ENCODE measurements at regions not wholly inside any gene's neighbourhood (a gene's known extent, or its start where the extent isn't known, plus 50 kb on each side); places are given as distances from the start of the nearest gene placed in this dataset.
"Not testable (repeated sequence)": the region's sequence is repeated elsewhere in the genome, so short reads cannot be mapped to it uniquely, and the experiment has no call there.

DNA sequence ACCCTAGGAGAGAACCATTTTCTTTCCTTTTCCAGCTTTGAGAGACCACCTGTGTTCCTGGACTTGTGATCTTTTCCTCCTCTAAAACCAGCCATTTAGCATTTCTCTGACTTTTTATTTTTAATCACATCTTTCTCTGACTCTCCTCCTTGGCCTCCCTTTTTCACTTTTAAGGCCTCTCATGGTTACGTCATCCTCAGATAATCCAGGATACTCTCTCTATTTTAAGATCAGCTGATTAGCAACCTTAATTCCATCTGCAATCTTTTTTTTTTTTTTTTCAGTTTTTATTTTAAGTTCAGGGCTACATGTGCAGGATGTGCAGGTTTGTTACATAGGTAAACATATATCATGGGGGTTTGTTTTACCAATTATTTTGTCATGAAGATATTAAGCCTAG lies 54.0 kb downstream of the RFPL4B start:
- intact Hi-C loops (cut with micrococcal nuclease): no loop called here

DNA sequence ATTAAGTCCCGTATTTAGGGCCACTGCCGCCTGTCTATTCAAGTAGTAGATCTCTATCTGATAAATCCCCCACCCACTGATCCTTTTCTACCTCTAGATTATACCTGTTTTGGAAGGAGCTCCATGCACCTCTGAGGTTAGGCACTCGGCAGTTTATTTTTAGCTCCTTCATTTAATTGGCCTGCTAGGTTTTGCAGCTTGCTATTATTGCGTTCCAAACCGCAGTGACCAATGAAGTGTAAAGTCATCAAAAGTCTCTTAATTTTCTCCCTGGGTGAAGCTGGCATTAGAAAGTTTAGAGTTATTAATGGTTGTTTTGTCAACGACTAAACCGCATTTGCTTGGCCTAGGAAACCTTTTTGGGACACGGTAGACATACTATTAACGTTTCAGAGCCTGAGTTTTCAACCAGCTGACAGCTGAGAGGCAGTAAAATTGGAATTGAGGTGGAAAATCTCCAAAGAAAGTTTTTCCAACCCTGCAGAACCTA lies 60.0 kb downstream of the RFPL4B start:
- intact Hi-C loops (cut with micrococcal nuclease): no loop called here

DNA sequence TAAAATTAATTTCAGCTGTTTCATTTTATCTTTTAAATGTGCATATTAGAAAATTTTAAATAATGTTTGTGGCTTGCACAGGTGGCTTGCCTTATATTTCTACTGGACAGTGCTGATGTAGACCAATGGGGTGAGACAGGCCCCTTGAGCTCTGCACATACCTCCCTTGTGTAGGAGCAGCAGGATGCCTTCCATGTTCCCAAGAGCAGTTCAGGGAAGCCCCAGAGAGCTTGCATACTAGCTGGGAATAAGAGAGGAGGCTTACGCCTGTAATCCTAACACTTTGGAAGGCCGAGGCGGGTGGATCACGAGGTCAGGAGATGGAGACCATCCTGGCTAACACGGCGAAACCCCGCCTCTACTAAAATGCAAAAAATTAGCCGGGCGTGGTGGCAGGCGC lies 61.4 kb downstream of the RFPL4B start:
- intact Hi-C loops (cut with micrococcal nuclease): no loop called here

- intact Hi-C loops (cut with micrococcal nuclease): no loop called here
Observed at GRCh38 chr6:112409311-112409710, 62.2 kb downstream of the RFPL4B start.

DNA sequence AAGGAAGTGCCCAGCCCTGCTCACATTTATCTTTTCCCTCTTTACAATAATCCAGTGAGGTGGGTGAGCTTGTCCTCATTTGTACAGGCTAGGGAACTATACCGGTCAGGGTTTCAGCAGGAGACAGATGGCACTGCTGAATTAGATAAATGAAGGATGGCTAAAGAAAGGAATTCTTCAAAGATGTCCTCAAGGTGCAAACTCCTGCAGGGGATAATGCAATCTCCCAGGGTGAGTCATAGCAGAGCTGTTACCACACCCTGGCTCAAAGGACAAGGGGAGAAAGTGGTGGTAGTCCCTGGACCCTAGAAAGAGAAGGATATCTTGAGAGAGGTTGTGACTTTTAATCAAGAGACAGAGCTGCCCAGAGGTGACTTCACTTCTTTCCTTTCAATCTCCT lies 66.7 kb downstream of the RFPL4B start:
- intact Hi-C loops (cut with micrococcal nuclease): no loop called here

- intact Hi-C loops (cut with micrococcal nuclease): no loop called here
Observed at GRCh38 chr6:112415366-112415765, 68.2 kb downstream of the RFPL4B start.

DNA sequence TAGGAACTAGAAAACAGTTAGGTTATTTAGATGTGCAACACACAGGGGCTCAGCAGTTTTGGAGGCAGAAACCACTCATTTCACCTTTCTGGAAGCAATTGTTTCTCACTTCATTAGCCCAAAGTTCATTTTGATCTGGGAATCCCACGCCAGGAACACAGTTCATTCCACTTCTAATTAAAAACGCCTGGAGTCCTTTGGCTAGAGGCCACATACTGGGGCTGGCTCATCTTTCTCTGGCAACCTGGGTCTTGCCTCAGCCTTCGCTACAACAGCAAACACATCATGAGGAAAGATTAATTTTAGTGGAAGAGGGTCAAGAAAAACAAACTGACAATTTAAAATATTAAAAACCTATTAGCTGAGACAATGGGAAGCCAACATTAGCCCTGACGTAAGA lies 69.7 kb downstream of the RFPL4B start:
- intact Hi-C loops (cut with micrococcal nuclease): no loop called here

DNA sequence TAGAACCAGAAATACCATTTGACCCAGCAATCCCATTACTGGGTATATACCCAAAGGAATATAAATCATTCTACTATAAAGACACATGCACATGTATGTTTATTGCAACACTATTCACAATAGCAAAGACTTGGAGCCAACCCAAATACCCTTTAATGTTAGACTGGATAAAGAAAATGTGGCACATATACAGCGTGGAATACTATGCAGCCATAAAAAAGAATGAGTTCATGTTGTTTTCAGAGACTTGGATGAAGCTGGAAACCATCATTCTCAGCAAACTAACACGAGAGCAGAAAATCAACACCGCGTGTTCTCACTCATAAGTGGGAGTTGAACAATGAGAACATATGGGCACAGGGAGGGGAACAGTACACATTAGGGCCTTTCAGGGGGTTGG lies 79.9 kb downstream of the RFPL4B start:
- intact Hi-C loops (cut with micrococcal nuclease): not testable (repeated sequence)

GRCh38 chr6:112427499-112427898 lies 80.4 kb downstream of the RFPL4B start:
- intact Hi-C loops (cut with micrococcal nuclease): no loop called here

- intact Hi-C loops (cut with micrococcal nuclease): no loop called here
Observed at GRCh38 chr6:112428477-112428876, 81.3 kb downstream of the RFPL4B start.

GRCh38 chr6:112429226-112429625 lies 82.1 kb downstream of the RFPL4B start:
- intact Hi-C loops (cut with micrococcal nuclease): no loop called here

DNA sequence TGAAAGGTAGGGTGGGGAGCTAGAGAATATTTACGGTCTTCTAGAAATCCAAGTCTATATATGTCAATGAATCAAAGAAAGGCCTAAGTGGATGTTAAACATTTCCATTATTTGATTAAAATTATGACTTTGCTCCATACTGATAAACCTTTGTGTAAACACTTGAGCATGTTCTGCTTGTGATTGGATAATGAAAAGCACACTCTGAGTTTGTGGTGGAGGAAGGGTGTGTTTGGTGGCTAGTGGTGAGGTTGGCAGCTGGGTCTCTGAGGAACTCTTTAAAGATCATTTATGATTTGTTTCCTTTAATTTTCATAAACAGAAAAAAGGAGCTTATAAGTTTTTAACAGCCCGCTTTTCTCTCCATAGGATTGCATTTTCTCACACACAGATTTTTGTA lies 84.7 kb downstream of the RFPL4B start:
- intact Hi-C loops (cut with micrococcal nuclease): no loop called here

GRCh38 chr6:112432853-112433252 lies 85.7 kb downstream of the RFPL4B start:
- intact Hi-C loops (cut with micrococcal nuclease): no loop called here

GRCh38 chr6:112433457-112433856 lies 86.3 kb downstream of the RFPL4B start:
- intact Hi-C loops (cut with micrococcal nuclease): no loop called here

GRCh38 chr6:112434896-112435435 lies 87.8 kb downstream of the RFPL4B start:
- intact Hi-C loops (cut with micrococcal nuclease): no loop called here

DNA sequence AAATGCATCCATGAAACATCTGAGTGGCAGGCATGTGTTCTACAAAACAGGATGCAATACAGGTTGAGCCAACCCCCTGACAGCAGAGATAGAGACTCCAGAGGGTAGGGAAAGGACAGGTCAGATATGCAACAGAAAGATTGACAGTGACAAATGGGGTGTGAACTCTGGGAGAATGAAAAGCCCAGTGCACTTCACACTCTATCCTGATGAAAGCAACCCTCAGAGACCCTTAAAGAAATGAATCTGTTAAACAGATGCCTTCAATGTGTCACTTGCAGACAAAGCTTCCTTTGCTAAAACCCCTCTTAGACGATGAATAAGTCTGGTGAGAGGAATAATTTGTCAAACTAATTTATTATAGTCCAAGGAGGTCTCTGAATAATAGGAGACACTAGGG lies 89.9 kb downstream of the RFPL4B start:
- intact Hi-C loops (cut with micrococcal nuclease): no loop called here

DNA sequence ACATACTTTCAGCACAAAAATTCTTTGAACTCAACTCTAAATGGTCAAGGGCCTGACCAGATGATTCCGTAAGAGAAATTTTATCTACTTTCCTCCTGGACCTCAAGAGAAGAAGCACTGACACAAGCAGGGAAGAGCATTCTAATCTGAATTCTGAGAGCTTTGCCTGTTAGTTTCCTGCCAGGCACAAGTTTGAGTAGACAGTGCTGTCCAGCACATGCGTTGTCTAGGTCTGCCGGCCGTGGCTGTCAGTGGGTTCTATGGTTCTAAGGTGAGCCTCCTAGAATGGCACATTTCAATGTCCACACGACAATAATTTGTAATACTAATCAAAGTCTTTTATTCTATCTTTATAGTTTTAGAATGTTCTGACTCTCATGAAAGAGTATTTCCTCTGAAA lies 91.9 kb downstream of the RFPL4B start:
- intact Hi-C loops (cut with micrococcal nuclease): no loop called here

- intact Hi-C loops (cut with micrococcal nuclease): no loop called here
Observed at GRCh38 chr6:112439432-112439831, 92.3 kb downstream of the RFPL4B start.

DNA sequence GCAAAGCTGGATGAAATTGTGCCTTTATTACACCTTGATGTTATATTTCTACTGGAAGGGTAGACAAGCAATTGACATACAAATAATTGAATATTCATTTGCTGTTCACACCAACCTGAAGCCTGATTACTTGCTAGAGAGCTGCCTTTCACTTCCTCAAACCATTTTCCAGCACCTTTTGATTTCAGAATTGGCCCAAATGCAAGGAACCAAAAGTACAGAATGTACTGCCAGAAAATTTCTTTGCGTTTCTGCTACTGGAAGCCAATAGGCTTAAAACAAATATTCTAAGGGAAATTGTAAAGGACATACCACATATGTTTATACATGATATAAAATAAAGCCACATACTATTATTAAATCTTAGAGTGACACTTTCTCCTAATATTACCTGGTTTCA lies 94.5 kb downstream of the RFPL4B start:
- intact Hi-C loops (cut with micrococcal nuclease): no loop called here

DNA sequence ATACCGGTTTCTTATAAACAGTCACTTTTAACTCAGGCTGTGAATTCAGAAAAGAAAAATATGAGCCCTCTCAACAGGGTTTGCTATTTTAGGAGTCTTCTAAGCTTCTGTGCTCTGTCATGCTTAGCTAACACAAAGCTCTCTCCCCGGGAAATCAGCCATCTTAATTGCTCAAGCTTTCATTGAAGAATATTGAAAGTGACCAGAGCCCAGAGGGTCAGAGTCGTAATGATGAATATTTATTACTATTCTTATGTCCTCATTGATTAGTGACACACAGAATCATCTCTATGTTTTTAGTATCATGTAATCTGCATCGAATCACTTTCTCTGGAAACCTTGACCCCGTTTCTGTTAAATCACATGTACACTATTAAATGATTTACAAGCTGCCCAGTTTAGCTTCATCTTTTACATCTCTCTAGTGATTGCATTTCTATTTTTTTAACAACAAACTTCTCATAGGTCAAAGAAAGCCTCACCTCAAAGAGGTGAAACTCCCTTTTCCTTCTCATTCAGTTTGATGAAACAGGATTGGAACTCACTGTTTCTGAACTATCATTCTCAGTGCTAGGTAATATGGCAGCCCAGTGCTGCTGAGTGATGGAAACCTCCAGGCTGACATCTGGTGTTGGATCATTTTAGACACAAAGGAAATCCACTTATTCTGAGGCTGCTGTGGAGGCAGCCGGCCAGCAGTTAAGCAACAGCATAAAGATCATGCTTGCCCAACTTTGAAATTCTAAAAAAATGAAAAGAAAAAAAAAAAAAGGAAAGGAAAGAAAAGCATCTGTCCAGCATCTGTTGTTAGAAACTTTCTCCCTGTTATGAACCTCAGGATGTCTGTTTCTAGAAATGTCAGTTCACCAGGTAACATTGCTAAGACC lies 96.3 kb downstream of the RFPL4B start:
- intact Hi-C loops (cut with micrococcal nuclease): no loop called here

DNA sequence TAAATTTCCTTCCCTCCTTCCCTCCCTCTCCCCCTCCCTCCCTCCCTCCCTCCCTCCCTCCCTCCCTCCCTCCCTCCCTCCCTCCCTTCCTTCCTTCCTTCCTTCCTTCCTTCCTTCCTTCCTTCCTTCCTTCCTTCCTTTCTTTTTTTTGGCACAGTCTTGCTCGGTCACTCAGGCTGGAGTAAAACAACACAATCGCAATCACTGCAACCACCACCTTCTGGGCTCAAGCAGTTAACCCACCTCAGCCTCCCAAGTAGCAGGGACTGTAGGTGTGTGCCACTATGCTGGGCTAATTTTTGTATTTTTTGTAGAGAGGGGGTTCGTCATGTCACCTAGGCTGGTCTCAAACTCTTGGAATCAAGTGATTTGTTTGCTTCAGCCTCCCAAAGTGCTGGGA lies 101.7 kb downstream of the RFPL4B start:
- intact Hi-C loops (cut with micrococcal nuclease): not testable (repeated sequence)

DNA sequence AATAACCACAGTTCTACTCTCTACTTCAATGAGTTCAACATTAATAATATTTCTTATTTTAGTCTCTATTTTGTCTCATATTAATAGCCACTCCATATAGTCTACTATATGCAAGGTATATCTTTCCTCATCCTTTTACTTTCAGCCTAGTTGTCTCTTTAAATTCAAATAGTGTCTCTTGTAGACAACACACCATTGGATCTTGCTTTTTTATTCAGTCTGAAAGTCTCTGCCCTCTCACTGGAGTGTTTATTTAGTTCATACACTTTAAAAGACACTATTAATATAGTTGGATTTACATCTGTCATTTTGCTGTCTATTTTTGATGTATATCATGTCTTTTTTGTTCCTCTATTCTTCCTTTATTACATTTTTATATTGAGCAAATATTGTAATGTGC lies 103.5 kb downstream of the RFPL4B start:
- intact Hi-C loops (cut with micrococcal nuclease): no loop called here

GRCh38 chr6:112457886-112458285 lies 110.8 kb downstream of the RFPL4B start:
- intact Hi-C loops (cut with micrococcal nuclease): no loop called here

Measured in T-helper 1 cell treated with Interleukin-12 subunit alpha and Interleukin-12 subunit beta and Interleukin-4 antibody, amounts not matched to agents 30 ng/mL and 1 ng/mL, for 36 hours (primary cell).